H1 (cell line): ENCODE measurements at regions not wholly inside any gene's neighbourhood (a gene's known extent, or its start where the extent isn't known, plus 50 kb on each side); places are given as distances from the start of the nearest gene placed in this dataset.

Source experiments
- CTBP2 ChIP-seq: IDR thresholded peaks from 2 replicates; pipeline ENCODE4 v1.7.0; 2011; ENCODE audit warnings: borderline replicate concordance, mild to moderate bottlenecking, moderate library complexity, mixed read lengths, low read length; ENCODE audit not compliant: insufficient read depth, insufficient read length
- HDAC2 ChIP-seq, 2 experiments: fragments of 300-600 bp in 1 of 2; sonication (generic) in 1 of 2; IDR thresholded peaks; 2 replicates each; pipeline ENCODE4 v1.6.1; 2011 to 2012; ENCODE audit warnings: low read depth in 2 of 2, low read length in 2 of 2, mild to moderate bottlenecking in 2 of 2, moderate library complexity in 2 of 2, borderline replicate concordance in 1 of 2, inconsistent platforms in 1 of 2
- NRF1 ChIP-seq: IDR thresholded peaks from 2 replicates; pipeline ENCODE4 v1.6.1; 2011; ENCODE audit warnings: mild to moderate bottlenecking, low read depth, low read length, improper control_type of control experiment
- SIRT6 ChIP-seq: IDR thresholded peaks from one replicate; pipeline ENCODE4 v1.7.1; 2012; ENCODE audit warnings: low read length, inconsistent platforms
- SIX5 ChIP-seq: IDR thresholded peaks from 2 replicates; pipeline ENCODE4 v1.6.1; 2011; ENCODE audit warnings: mild to moderate bottlenecking, low read depth, low read length
- SP2 ChIP-seq: IDR thresholded peaks from 2 replicates; pipeline ENCODE4 v1.6.1; 2012; ENCODE audit warnings: mild to moderate bottlenecking, low read length, inconsistent platforms

DNA sequence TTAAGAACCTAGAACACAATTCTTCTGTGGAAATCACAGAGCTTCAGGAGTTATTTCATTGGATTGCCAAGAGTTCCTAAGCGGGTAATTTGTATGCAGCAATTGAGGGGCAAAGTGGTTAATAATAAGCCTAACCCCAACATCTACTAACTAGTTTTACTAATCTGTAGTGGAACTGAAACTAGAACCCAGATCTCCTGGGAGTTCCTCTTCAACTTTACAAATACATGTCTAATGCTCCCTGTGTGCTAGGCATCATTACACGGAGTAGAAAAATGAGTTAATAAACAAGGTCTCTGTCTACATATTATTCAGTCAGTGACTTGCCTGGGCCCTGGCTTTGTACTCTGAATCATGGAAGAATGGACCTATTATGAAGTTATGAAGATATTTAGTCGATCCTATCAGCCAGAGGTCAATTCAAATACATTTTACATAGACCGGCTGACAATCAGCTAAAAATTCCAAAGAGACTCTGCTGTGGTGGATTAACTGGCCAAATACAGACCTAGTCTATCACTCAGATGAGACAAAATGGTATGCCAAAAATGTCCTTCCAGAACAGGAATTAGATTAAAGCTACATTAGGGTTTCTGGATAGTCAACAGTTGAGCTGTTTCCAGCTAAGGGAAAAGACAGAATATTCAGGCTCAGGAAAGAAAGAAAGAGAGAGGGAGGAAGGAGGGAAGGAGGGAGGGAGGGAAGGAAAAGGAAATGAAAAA is 326.0 kb downstream of the FBXW7 start (continued):
- TF ChIP-seq SIX5 (no peak), SP2 (no peak), HDAC2 (IDR thresholded peaks at IDR 0.05; ENCODE audit: borderline replicate concordance in 1 of 2, low read depth in 2 of 2, low read length in 2 of 2) (no peak), NRF1 (no peak), SIRT6 (no peak), CTBP2 (no peak)
